Cardiac muscle cell (in vitro differentiated cells and primary cell): ENCODE measurements at regions not wholly inside any gene's neighbourhood (a gene's known extent, or its start where the extent isn't known, plus 50 kb on each side); places are given as distances from the start of the nearest gene placed in this dataset.
A peak's percentile ranks its signal among the peaks of the same experiment; 100 is the strongest.
"Not testable (repeated sequence)": the region's sequence is repeated elsewhere in the genome, so short reads cannot be mapped to it uniquely, and the experiment has no call there.

Experiments used
- DNase-seq, 2 donors: peaks; one replicate each; pipeline versions ENCODE4 v3.0.0 to v3.0.0-alpha.2; 2010 to 2017; ENCODE audit warnings: low read depth in 1 of 2, low spot score in 1 of 2
- H3K27ac ChIP-seq: fragments of 200-600 bp; sonication (generic); 2 replicates; pipeline ENCODE4 v1.5.1; 2016
- H3K27me3 ChIP-seq: fragments of 200-600 bp; sonication (generic); 2 replicates; pipeline ENCODE4 v1.6.0; 2016; ENCODE audit warnings: control low read depth
- H3K36me3 ChIP-seq: fragments of 200-600 bp; sonication (generic); 2 replicates; pipeline ENCODE4 v1.5.1; 2016; ENCODE audit warnings: control low read depth
- H3K4me1 ChIP-seq: fragments of 200-600 bp; sonication (generic); 2 replicates; pipeline ENCODE4 v1.8.1; 2017; ENCODE audit warnings: low read depth, mild to moderate bottlenecking, mixed run types
- H3K4me3 ChIP-seq: fragments of 200-600 bp; sonication (generic); 2 replicates; pipeline ENCODE4 v1.5.1; 2016; ENCODE audit warnings: mild to moderate bottlenecking
- H3K9me3 ChIP-seq: fragments of 200-600 bp; sonication (generic); 2 replicates; pipeline ENCODE4 v1.5.1; 2017; ENCODE audit warnings: low read depth, mild to moderate bottlenecking, control low read depth
- CTCF ChIP-seq: IDR thresholded peaks from 2 replicates; pipeline ENCODE4 v1.5.1; 2012; ENCODE audit warnings: low read depth, mild to moderate bottlenecking, low read length

- DNase-seq = peak in 1 of 2 donors; percentile 8
- no peaks in the 10 kb centered on the region for H3K36me3 ChIP-seq
- no peak for TF ChIP-seq CTCF
- peaks cover 8% of the 10 kb centered on the region for H3K4me1 ChIP-seq
- no peak overlapping the region for H3K4me3 ChIP-seq
- H3K9me3 ChIP-seq = no peaks in the 10 kb centered on the region
- no peaks in the 10 kb centered on the region for H3K27me3 ChIP-seq
- no peak overlapping the region for H3K27ac ChIP-seq
These were observed 121.7 kb downstream of the PHETA1 start for GRCh38 chr12:111247083-111247783.

GRCh38 chr12:111246477-111247011 is 122.4 kb downstream of the PHETA1 start:
- no peak for TF ChIP-seq CTCF
- H3K27me3 ChIP-seq = no peaks in the 10 kb centered on the region
- H3K4me1 ChIP-seq = peaks cover 8% of the 10 kb centered on the region
- no peaks in the 10 kb centered on the region for H3K9me3 ChIP-seq
- no peak overlapping the region for H3K27ac ChIP-seq
- no peaks in the 10 kb centered on the region for H3K36me3 ChIP-seq
- no peak for DNase-seq
- no peak overlapping the region for H3K4me3 ChIP-seq

- TF ChIP-seq CTCF = no peak
- DNase-seq = no peak
- no peaks in the 10 kb centered on the region for H3K27me3 ChIP-seq
- no peaks in the 10 kb centered on the region for H3K36me3 ChIP-seq
- no peak overlapping the region for H3K4me3 ChIP-seq
- H3K27ac ChIP-seq = no peak overlapping the region
- peaks cover 8% of the 10 kb centered on the region for H3K4me1 ChIP-seq
- no peaks in the 10 kb centered on the region for H3K9me3 ChIP-seq
These were observed 123.0 kb downstream of the PHETA1 start for GRCh38 chr12:111245701-111246476.

- no peak for TF ChIP-seq CTCF
- H3K36me3 ChIP-seq = no peaks in the 10 kb centered on the region
These were observed 124.2 kb downstream of the PHETA1 start for GRCh38 chr12:111244673-111245072.

GRCh38 chr12:111242817-111243216 is 126.1 kb downstream of the PHETA1 start:
- H3K4me3 ChIP-seq, H3K36me3 ChIP-seq, DNase-seq, H3K27me3 ChIP-seq, H3K27ac ChIP-seq, H3K9me3 ChIP-seq, H3K4me1 ChIP-seq: not testable (repeated sequence)

More at GRCh38 chr12:111244673-111245072, 124.2 kb downstream of the PHETA1 start:
- Histone ChIP-seq H3K4me3 (no peak overlapping the region), H3K4me1 (peaks cover 8% of the 10 kb centered on the region), H3K27me3 (no peaks in the 10 kb centered on the region), H3K27ac (no peak overlapping the region), H3K9me3 (no peaks in the 10 kb centered on the region)
- no peak for DNase-seq

GRCh38 chr12:111242184-111242583 is 126.7 kb downstream of the PHETA1 start:
- H3K4me1 ChIP-seq = peaks cover 4% of the 10 kb centered on the region
- no peak overlapping the region for H3K27ac ChIP-seq
- TF ChIP-seq CTCF = no peak
- H3K9me3 ChIP-seq = no peaks in the 10 kb centered on the region
- H3K4me3 ChIP-seq = no peak overlapping the region
- no peaks in the 10 kb centered on the region for H3K36me3 ChIP-seq
- no peaks in the 10 kb centered on the region for H3K27me3 ChIP-seq
- no peak for DNase-seq
